OCI-LY1 (cell line): ENCODE measurements at regions not wholly inside any gene's neighbourhood (a gene's known extent, or its start where the extent isn't known, plus 50 kb on each side); places are given as distances from the start of the nearest gene placed in this dataset.

Experiments used
- CTCF ChIP-seq: fragments of 200-600 bp; sonication (generic), shearing (Covaris generic); IDR thresholded peaks from 2 replicates; pipeline ENCODE4 v1.5.1; 2017; ENCODE audit warnings: mild to moderate bottlenecking, antibody characterized with exemption, low read length, moderate library complexity, mixed read lengths
- EZH2 ChIP-seq: fragments of 200-600 bp; sonication (generic), shearing (Covaris generic); IDR thresholded peaks from 2 replicates; pipeline ENCODE4 v1.8.0; 2017; ENCODE audit warnings: borderline replicate concordance, mixed run types, mild to moderate bottlenecking, antibody characterized with exemption, low read length, moderate library complexity, mixed read lengths

GRCh38 chr5:126364206-126364902, 58.9 kb upstream of the GRAMD2B start:
- TF ChIP-seq CTCF (no peak), EZH2 (no peak)
